ENCODE measurements at regions not wholly inside any gene's neighbourhood (a gene's known extent, or its start where the extent isn't known, plus 50 kb on each side); places are given as distances from the start of the nearest gene placed in this dataset.

GRCh38 chr2:186912979-186913378, 64.0 kb upstream of the ZSWIM2 start:
- no peak for TF ChIP-seq CTCF (IDR thresholded peaks at IDR 0.05; ENCODE audit: low read depth, low read length)
- no peak for TF ChIP-seq POLR2A (IDR thresholded peaks at IDR 0.05; ENCODE audit: extremely low read depth, insufficient read length)

Measured in NB4 (cell line).